ENCODE measurements at regions not wholly inside any gene's neighbourhood (a gene's known extent, or its start where the extent isn't known, plus 50 kb on each side); places are given as distances from the start of the nearest gene placed in this dataset.

DNA sequence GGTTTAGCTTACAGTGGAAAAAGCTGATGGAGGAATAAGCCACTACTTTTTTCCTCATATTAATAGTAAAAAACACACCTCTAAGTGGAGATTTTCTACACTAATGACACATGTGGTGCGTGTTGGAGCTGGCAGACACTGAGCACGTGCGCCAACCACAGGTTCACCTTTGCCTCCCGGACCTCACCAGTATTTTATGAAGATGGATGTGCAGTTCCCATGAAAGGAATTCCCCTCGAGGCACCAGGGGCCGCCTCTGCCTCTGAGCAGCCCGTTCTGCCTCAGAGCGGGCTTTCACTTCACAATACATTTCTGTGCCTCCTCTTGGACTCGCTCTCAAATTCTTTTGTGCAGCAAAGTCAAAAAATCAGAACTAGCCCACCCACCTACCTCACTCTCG lies 477.5 kb upstream of the ADARB2 start:
- Histone ChIP-seq H3K27me3 (ENCODE audit: insufficient read depth) (no peaks in the 10 kb centered on the region), H2AFZ (peak overlapping the region; percentile 70; the same call in 1 of the 2 replicates), H3K4me3 (no peak overlapping the region), H3K36me3 (ENCODE audit: insufficient read depth) (no peaks in the 10 kb centered on the region), H3K4me1 (ENCODE audit: insufficient read depth) (no peaks in the 10 kb centered on the region), H3K9me2 (ENCODE audit: insufficient read depth) (peaks cover 8% of the 10 kb centered on the region; the same call in 1 of the 2 replicates), H4K20me1 (replicated peaks; ENCODE audit: insufficient read depth) (no peaks in the 10 kb centered on the region), H3K27ac (ENCODE audit: low read depth) (no peak overlapping the region), H3K4me2 (no peak overlapping the region), H3F3A (replicated peaks; ENCODE audit: low read depth) (no peaks in the 10 kb centered on the region), H3K79me2 (replicated peaks; ENCODE audit: insufficient read depth) (no peaks in the 10 kb centered on the region)
- TF ChIP-seq JUNB (IDR thresholded peaks at IDR 0.05; ENCODE audit: unreplicated experiment) (no peak), POLR2AphosphoS5 (IDR thresholded peaks at IDR 0.05; ENCODE audit: low read depth) (no peak), EZH2phosphoT487 (IDR thresholded peaks at IDR 0.05; ENCODE audit: unreplicated experiment) (no peak), CREB1 (CRISPR knock-in tag; IDR thresholded peaks at IDR 0.05; ENCODE audit: low read depth) (no peak), NANOG (IDR thresholded peaks at IDR 0.05; ENCODE audit: borderline replicate concordance) (no peak), STAT1 (IDR thresholded peaks at IDR 0.05; ENCODE audit: unreplicated experiment) (no peak), EZH2 (IDR thresholded peaks at IDR 0.05; ENCODE audit: low read depth, unreplicated experiment) (no peak), ZNF331 (CRISPR knock-in tag; IDR thresholded peaks at IDR 0.05; ENCODE audit: low read depth) (no peak)
- TF ChIP-seq, protein P1, sequence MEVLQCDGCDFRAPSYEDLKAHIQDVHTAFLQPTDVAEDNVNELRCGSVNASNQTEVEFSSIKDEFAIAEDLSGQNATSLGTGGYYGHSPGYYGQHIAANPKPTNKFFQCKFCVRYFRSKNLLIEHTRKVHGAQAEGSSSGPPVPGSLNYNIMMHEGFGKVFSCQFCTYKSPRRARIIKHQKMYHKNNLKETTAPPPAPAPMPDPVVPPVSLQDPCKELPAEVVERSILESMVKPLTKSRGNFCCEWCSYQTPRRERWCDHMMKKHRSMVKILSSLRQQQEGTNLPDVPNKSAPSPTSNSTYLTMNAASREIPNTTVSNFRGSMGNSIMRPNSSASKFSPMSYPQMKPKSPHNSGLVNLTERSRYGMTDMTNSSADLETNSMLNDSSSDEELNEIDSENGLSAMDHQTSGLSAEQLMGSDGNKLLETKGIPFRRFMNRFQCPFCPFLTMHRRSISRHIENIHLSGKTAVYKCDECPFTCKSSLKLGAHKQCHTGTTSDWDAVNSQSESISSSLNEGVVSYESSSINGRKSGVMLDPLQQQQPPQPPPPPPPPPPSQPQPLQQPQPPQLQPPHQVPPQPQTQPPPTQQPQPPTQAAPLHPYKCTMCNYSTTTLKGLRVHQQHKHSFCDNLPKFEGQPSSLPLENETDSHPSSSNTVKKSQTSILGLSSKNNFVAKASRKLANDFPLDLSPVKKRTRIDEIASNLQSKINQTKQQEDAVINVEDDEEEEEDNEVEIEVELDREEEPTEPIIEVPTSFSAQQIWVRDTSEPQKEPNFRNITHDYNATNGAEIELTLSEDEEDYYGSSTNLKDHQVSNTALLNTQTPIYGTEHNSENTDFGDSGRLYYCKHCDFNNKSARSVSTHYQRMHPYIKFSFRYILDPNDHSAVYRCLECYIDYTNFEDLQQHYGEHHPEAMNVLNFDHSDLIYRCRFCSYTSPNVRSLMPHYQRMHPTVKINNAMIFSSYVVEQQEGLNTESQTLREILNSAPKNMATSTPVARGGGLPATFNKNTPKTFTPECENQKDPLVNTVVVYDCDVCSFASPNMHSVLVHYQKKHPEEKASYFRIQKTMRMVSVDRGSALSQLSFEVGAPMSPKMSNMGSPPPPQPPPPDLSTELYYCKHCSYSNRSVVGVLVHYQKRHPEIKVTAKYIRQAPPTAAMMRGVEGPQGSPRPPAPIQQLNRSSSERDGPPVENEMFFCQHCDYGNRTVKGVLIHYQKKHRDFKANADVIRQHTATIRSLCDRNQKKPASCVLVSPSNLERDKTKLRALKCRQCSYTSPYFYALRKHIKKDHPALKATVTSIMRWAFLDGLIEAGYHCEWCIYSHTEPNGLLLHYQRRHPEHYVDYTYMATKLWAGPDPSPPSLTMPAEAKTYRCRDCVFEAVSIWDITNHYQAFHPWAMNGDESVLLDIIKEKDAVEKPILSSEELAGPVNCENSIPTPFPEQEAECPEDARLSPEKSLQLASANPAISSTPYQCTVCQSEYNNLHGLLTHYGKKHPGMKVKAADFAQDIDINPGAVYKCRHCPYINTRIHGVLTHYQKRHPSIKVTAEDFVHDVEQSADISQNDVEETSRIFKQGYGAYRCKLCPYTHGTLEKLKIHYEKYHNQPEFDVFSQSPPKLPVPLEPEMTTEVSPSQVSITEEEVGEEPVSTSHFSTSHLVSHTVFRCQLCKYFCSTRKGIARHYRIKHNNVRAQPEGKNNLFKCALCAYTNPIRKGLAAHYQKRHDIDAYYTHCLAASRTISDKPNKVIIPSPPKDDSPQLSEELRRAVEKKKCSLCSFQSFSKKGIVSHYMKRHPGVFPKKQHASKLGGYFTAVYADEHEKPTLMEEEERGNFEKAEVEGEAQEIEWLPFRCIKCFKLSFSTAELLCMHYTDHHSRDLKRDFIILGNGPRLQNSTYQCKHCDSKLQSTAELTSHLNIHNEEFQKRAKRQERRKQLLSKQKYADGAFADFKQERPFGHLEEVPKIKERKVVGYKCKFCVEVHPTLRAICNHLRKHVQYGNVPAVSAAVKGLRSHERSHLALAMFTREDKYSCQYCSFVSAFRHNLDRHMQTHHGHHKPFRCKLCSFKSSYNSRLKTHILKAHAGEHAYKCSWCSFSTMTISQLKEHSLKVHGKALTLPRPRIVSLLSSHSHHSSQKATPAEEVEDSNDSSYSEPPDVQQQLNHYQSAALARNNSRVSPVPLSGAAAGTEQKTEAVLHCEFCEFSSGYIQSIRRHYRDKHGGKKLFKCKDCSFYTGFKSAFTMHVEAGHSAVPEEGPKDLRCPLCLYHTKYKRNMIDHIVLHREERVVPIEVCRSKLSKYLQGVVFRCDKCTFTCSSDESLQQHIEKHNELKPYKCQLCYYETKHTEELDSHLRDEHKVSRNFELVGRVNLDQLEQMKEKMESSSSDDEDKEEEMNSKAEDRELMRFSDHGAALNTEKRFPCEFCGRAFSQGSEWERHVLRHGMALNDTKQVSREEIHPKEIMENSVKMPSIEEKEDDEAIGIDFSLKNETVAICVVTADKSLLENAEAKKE (CRISPR knock-in tag; IDR thresholded peaks at IDR 0.05): no peak
- TF ChIP-seq, protein P2, sequence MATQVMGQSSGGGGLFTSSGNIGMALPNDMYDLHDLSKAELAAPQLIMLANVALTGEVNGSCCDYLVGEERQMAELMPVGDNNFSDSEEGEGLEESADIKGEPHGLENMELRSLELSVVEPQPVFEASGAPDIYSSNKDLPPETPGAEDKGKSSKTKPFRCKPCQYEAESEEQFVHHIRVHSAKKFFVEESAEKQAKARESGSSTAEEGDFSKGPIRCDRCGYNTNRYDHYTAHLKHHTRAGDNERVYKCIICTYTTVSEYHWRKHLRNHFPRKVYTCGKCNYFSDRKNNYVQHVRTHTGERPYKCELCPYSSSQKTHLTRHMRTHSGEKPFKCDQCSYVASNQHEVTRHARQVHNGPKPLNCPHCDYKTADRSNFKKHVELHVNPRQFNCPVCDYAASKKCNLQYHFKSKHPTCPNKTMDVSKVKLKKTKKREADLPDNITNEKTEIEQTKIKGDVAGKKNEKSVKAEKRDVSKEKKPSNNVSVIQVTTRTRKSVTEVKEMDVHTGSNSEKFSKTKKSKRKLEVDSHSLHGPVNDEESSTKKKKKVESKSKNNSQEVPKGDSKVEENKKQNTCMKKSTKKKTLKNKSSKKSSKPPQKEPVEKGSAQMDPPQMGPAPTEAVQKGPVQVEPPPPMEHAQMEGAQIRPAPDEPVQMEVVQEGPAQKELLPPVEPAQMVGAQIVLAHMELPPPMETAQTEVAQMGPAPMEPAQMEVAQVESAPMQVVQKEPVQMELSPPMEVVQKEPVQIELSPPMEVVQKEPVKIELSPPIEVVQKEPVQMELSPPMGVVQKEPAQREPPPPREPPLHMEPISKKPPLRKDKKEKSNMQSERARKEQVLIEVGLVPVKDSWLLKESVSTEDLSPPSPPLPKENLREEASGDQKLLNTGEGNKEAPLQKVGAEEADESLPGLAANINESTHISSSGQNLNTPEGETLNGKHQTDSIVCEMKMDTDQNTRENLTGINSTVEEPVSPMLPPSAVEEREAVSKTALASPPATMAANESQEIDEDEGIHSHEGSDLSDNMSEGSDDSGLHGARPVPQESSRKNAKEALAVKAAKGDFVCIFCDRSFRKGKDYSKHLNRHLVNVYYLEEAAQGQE (IDR thresholded peaks at IDR 0.05; ENCODE audit: unreplicated experiment): no peak
- TF ChIP-seq, protein P3, sequence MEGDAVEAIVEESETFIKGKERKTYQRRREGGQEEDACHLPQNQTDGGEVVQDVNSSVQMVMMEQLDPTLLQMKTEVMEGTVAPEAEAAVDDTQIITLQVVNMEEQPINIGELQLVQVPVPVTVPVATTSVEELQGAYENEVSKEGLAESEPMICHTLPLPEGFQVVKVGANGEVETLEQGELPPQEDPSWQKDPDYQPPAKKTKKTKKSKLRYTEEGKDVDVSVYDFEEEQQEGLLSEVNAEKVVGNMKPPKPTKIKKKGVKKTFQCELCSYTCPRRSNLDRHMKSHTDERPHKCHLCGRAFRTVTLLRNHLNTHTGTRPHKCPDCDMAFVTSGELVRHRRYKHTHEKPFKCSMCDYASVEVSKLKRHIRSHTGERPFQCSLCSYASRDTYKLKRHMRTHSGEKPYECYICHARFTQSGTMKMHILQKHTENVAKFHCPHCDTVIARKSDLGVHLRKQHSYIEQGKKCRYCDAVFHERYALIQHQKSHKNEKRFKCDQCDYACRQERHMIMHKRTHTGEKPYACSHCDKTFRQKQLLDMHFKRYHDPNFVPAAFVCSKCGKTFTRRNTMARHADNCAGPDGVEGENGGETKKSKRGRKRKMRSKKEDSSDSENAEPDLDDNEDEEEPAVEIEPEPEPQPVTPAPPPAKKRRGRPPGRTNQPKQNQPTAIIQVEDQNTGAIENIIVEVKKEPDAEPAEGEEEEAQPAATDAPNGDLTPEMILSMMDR (conservative IDR thresholded peaks at IDR 0.05; ENCODE audit: low read depth in 2 of 2): no peak
- Mint-ChIP-seq H3K27me3 (ENCODE audit: insufficient read depth, low read depth, poor library complexity) (no peaks in the 10 kb centered on the region), H3K27ac (0 out of 2 replicates have a peak overlapping the region, but pooled peaks have one; percentile 8), H3K36me3 (ENCODE audit: low read depth) (no peaks in the 10 kb centered on the region), H3K4me1 (peaks cover 2% of the 10 kb centered on the region; the same call in 1 of the 3 replicates), H3K4me3 (no peak overlapping the region), H3K9me3 (no peaks in the 10 kb centered on the region)
- DNase-seq (ENCODE audit: low spot score) (no peak), ATAC-seq (no peak)
